Mesothelial cell of epicardium (in vitro differentiated cells): ENCODE measurements at regions not wholly inside any gene's neighbourhood (a gene's known extent, or its start where the extent isn't known, plus 50 kb on each side); places are given as distances from the start of the nearest gene placed in this dataset.
"Not testable (repeated sequence)": the region's sequence is repeated elsewhere in the genome, so short reads cannot be mapped to it uniquely, and the experiment has no call there.

Experiments
- DNase-seq, 2 experiments: peaks; one replicate each; pipeline ENCODE4 v3.0.0; 2021; ENCODE audit warnings: low spot score in 2 of 2; ENCODE audit not compliant: unreplicated experiment in 2 of 2
- H3K27ac Mint-ChIP-seq: 2 replicates; pipeline ENCODE4 v1.8.0; 2021; ENCODE audit warnings: mixed read lengths
- H3K27me3 Mint-ChIP-seq: 2 replicates; pipeline ENCODE4 v1.8.0; 2021; ENCODE audit warnings: low read depth, mixed read lengths
- H3K36me3 Mint-ChIP-seq: 2 replicates; pipeline ENCODE4 v1.8.0; 2021; ENCODE audit warnings: mixed read lengths
- H3K4me1 Mint-ChIP-seq: 2 replicates; pipeline ENCODE4 v1.8.0; 2021; ENCODE audit warnings: mixed read lengths
- H3K4me3 Mint-ChIP-seq: 2 replicates; pipeline ENCODE4 v1.8.0; 2021; ENCODE audit warnings: mild to moderate bottlenecking, moderate library complexity, mixed read lengths
- H3K9me3 Mint-ChIP-seq: 2 replicates; pipeline ENCODE4 v1.8.0; 2021; ENCODE audit warnings: mixed read lengths
- CTCF ChIP-seq: fragments of 200-600 bp; sonication (generic); IDR thresholded peaks from one replicate; pipeline ENCODE4 v1.5.0; 2021; ENCODE audit warnings: antibody characterized with exemption; ENCODE audit not compliant: unreplicated experiment

GRCh38 chr12:66756631-66757030 is 77.8 kb upstream of the GRIP1 start:
- H3K4me1 Mint-ChIP-seq: peaks cover 13% of the 10 kb centered on the region
- H3K27ac Mint-ChIP-seq: no peak overlapping the region
- no peaks in the 10 kb centered on the region for H3K27me3 Mint-ChIP-seq
- H3K4me3 Mint-ChIP-seq: no peak overlapping the region
- H3K9me3 Mint-ChIP-seq: peaks cover 11% of the 10 kb centered on the region
- peaks cover 4% of the 10 kb centered on the region for H3K36me3 Mint-ChIP-seq
- TF ChIP-seq CTCF: no peak
- DNase-seq: no peak

GRCh38 chr12:66760122-66760521 is 81.2 kb upstream of the GRIP1 start:
- not testable (repeated sequence) for H3K27me3 Mint-ChIP-seq, DNase-seq, H3K27ac Mint-ChIP-seq, H3K4me1 Mint-ChIP-seq, H3K36me3 Mint-ChIP-seq, H3K4me3 Mint-ChIP-seq
- H3K9me3 Mint-ChIP-seq: peaks cover 11% of the 10 kb centered on the region

GRCh38 chr12:66763467-66763866 is 84.6 kb upstream of the GRIP1 start:
- no peak overlapping the region for H3K4me3 Mint-ChIP-seq
- peaks cover 11% of the 10 kb centered on the region for H3K9me3 Mint-ChIP-seq
- no peak for DNase-seq
- H3K27me3 Mint-ChIP-seq: no peaks in the 10 kb centered on the region
- no peak overlapping the region for H3K27ac Mint-ChIP-seq
- TF ChIP-seq CTCF: no peak
- H3K36me3 Mint-ChIP-seq: peaks cover 4% of the 10 kb centered on the region
- H3K4me1 Mint-ChIP-seq: peaks cover 5% of the 10 kb centered on the region

GRCh38 chr12:66765204-66765603 is 86.3 kb upstream of the GRIP1 start:
- H3K27ac Mint-ChIP-seq: no peak overlapping the region
- no peak for TF ChIP-seq CTCF
- H3K4me3 Mint-ChIP-seq: no peak overlapping the region
- peaks cover 4% of the 10 kb centered on the region for H3K36me3 Mint-ChIP-seq
- peaks cover 5% of the 10 kb centered on the region for H3K4me1 Mint-ChIP-seq
- DNase-seq: no peak
- H3K27me3 Mint-ChIP-seq: no peaks in the 10 kb centered on the region
- peaks cover 10% of the 10 kb centered on the region for H3K9me3 Mint-ChIP-seq

GRCh38 chr12:66767536-66767935 is 88.7 kb upstream of the GRIP1 start:
- no peak for DNase-seq
- Mint-ChIP-seq H3K9me3 (no peaks in the 10 kb centered on the region), H3K27me3 (no peaks in the 10 kb centered on the region), H3K36me3 (no peaks in the 10 kb centered on the region), H3K4me1 (peaks cover 5% of the 10 kb centered on the region), H3K27ac (no peak overlapping the region), H3K4me3 (no peak overlapping the region)
- TF ChIP-seq CTCF: no peak

GRCh38 chr12:66768293-66768692 is 89.4 kb upstream of the GRIP1 start:
- H3K36me3 Mint-ChIP-seq: no peaks in the 10 kb centered on the region
- TF ChIP-seq CTCF: no peak
- H3K4me3 Mint-ChIP-seq: no peak overlapping the region

More at GRCh38 chr12:66768293-66768692, 89.4 kb upstream of the GRIP1 start:
- H3K27me3 Mint-ChIP-seq: no peaks in the 10 kb centered on the region
- H3K9me3 Mint-ChIP-seq: no peaks in the 10 kb centered on the region
- no peak for DNase-seq
- H3K27ac Mint-ChIP-seq: no peak overlapping the region
- H3K4me1 Mint-ChIP-seq: peaks cover 2% of the 10 kb centered on the region
